ENCODE measurements at regions not wholly inside any gene's neighbourhood (a gene's known extent, or its start where the extent isn't known, plus 50 kb on each side); places are given as distances from the start of the nearest gene placed in this dataset.
"Not testable (repeated sequence)": the region's sequence is repeated elsewhere in the genome, so short reads cannot be mapped to it uniquely, and the experiment has no call there.

DNA sequence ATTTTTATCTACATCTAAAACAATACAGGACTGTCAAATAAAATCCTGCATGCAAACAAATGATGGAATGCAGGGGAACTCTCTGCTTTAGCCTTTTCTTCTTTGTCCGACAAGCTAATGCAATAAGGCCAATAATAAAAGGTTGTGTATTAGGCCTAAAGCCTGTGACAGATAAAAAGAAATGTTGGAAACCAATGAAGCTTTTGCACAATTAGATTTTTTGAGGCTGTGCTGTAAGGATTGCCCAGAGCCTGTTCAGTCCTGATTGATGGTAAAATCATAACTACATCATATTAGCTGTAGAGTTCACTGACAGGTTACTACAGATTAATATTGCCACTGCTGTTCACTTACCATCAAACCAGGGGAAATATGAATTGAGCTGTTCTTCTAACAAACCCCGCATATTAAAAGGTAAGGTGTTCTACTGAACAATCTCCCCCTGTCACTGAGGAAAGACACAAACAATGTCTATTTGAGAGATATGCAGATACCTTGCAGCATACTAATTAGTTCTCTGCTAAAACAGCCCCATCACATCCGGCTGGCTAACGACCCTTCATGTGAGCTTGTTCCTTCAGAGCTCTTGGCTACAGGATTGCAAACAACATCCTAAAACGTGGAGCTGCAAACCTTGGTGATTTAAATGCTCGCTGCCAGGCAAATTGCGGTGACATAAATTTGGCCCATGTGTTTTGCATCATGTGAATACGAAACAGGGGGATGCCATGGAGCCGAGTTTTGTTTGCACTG is 305.4 kb downstream of the MTX2 start:
- no peak for DNase-seq
- Histone ChIP-seq H3K27me3 (replicated peaks) (no peaks in the 10 kb centered on the region), H3K4me3 (ENCODE audit: low read depth, low read length) (no peak overlapping the region), H3K36me3 (replicated peaks) (no peaks in the 10 kb centered on the region), H3K27ac (no peak overlapping the region)
- in situ Hi-C loops (cut with HindIII; ENCODE audit: low pct_ligation_motif_present, low sequenced_read_pairs): no loop called here
- no peak for TF ChIP-seq CTCF (IDR thresholded peaks at IDR 0.05; ENCODE audit: low read depth, low read length, missing control alignments)

GRCh38 chr2:176575237-176575744 is 306.0 kb downstream of the MTX2 start:
- Histone ChIP-seq H3K27me3 (replicated peaks) (no peaks in the 10 kb centered on the region), H3K36me3 (replicated peaks) (no peaks in the 10 kb centered on the region), H3K27ac (no peak overlapping the region), H3K4me3 (ENCODE audit: low read depth, low read length) (no peak overlapping the region)
- in situ Hi-C loops (cut with HindIII; ENCODE audit: low pct_ligation_motif_present, low sequenced_read_pairs): no loop called here
- no peak for TF ChIP-seq CTCF (IDR thresholded peaks at IDR 0.05; ENCODE audit: low read depth, low read length, missing control alignments)
- DNase-seq: no peak

GRCh38 chr2:176577054-176577453 is 307.8 kb downstream of the MTX2 start:
- no peak for DNase-seq
- H3K4me3 ChIP-seq (ENCODE audit: low read depth, low read length): no peak overlapping the region
- no peaks in the 10 kb centered on the region for H3K27me3 ChIP-seq (replicated peaks)
- H3K36me3 ChIP-seq (replicated peaks): no peaks in the 10 kb centered on the region
- TF ChIP-seq CTCF (IDR thresholded peaks at IDR 0.05; ENCODE audit: low read depth, low read length, missing control alignments): no peak
- in situ Hi-C loops (cut with HindIII; ENCODE audit: low pct_ligation_motif_present, low sequenced_read_pairs): no loop called here
- H3K27ac ChIP-seq: no peak overlapping the region

DNA sequence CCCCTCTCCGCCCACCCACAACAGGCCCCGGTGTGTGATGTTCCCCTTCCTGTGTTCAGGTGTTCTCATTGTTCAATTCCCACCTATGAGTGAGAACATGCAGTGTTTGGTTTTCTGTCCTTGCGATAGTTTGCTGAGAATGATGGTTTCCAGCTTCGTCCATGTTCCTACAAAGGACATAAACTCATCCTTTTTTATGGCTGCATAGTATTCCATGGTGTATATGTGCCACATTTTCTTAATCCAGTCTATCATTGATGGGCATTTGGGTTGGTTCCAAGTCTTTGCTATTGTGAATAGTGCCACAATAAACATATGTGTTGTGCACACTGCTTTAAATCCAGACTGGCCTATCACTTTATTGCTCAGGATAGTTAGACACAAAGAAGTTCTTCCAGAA is 309.1 kb downstream of the MTX2 start:
- H3K27ac ChIP-seq; H3K36me3 ChIP-seq (replicated peaks); H3K4me3 ChIP-seq (ENCODE audit: low read depth, low read length); in situ Hi-C loops (cut with HindIII; ENCODE audit: low pct_ligation_motif_present, low sequenced_read_pairs); DNase-seq; H3K27me3 ChIP-seq (replicated peaks): not testable (repeated sequence)

DNA sequence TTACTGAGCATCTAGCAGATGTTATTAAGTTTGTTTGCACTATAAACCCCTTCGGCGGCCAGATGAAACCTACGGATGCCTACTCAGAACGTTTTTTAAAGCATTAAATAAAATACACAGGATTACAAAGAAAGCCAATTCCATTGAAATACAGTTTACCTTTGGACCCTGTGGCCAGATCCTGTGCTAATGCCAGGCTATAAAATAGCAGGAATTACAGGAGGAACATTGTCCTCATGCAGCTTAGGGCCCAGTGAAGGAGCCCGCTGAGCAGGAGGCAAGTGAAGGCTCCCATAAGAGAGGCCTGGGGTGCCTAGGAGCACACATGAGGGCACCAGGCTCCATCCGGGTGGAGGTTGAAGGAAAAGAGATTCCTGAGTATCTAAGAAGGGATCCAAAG is 310.4 kb downstream of the MTX2 start:
- no peak for TF ChIP-seq CTCF (IDR thresholded peaks at IDR 0.05; ENCODE audit: low read depth, low read length, missing control alignments)
- Histone ChIP-seq H3K4me3 (ENCODE audit: low read depth, low read length) (no peak overlapping the region), H3K36me3 (replicated peaks) (no peaks in the 10 kb centered on the region), H3K27ac (no peak overlapping the region), H3K27me3 (replicated peaks) (no peaks in the 10 kb centered on the region)
- in situ Hi-C loops (cut with HindIII; ENCODE audit: low pct_ligation_motif_present, low sequenced_read_pairs): no loop called here
- DNase-seq: no peak

- no peak for TF ChIP-seq CTCF (IDR thresholded peaks at IDR 0.05; ENCODE audit: low read depth, low read length, missing control alignments)
- Histone ChIP-seq H3K27me3 (replicated peaks) (no peaks in the 10 kb centered on the region), H3K27ac (no peak overlapping the region), H3K36me3 (replicated peaks) (no peaks in the 10 kb centered on the region), H3K4me3 (ENCODE audit: low read depth, low read length) (no peak overlapping the region)
- no peak for DNase-seq
- in situ Hi-C loops (cut with HindIII; ENCODE audit: low pct_ligation_motif_present, low sequenced_read_pairs): no loop called here
These were observed 312.4 kb downstream of the MTX2 start for GRCh38 chr2:176581557-176582165.
